Parathyroid adenoma (tissue), 2 donors: ENCODE measurements at regions not wholly inside any gene's neighbourhood (a gene's known extent, or its start where the extent isn't known, plus 50 kb on each side); places are given as distances from the start of the nearest gene placed in this dataset.

Experiments used
- H2AFZ ChIP-seq: fragments of 300-600 bp; sonication (generic); one replicate; pipeline ENCODE4 v1.7.0; 2017; ENCODE audit warnings: antibody characterized with exemption, mild to moderate bottlenecking
- H3K27ac ChIP-seq: fragments of 300-600 bp; sonication (generic); one replicate; pipeline ENCODE4 v1.7.0; 2017
- H3K27me3 ChIP-seq: fragments of 300-600 bp; sonication (generic); one replicate; pipeline ENCODE4 v1.7.0; 2017; ENCODE audit warnings: low read length; ENCODE audit not compliant: control insufficient read depth, insufficient read depth
- H3K36me3 ChIP-seq: fragments of 300-600 bp; sonication (generic); one replicate; pipeline ENCODE4 v1.7.0; 2017; ENCODE audit warnings: low read length; ENCODE audit not compliant: control insufficient read depth, insufficient read depth
- H3K4me1 ChIP-seq: fragments of 300-600 bp; sonication (generic); one replicate; pipeline ENCODE4 v1.7.0; 2017; ENCODE audit warnings: control low read depth
- H3K4me2 ChIP-seq: fragments of 300-600 bp; sonication (generic); one replicate; pipeline ENCODE4 v1.7.0; 2017; ENCODE audit warnings: low read length
- H3K4me3 ChIP-seq: fragments of 300-600 bp; sonication (generic); one replicate; pipeline ENCODE4 v1.7.0; 2017; ENCODE audit warnings: low read depth, low read length
- H3K79me2 ChIP-seq: fragments of 300-600 bp; sonication (generic); one replicate; pipeline ENCODE4 v1.7.0; 2017; ENCODE audit warnings: control low read depth
- H3K9ac ChIP-seq: fragments of 300-600 bp; sonication (generic); one replicate; pipeline ENCODE4 v1.7.0; 2017; ENCODE audit warnings: mild to moderate bottlenecking
- H3K9me3 ChIP-seq: fragments of 300-600 bp; sonication (generic); one replicate; pipeline ENCODE4 v1.7.0; 2017; ENCODE audit warnings: low read length; ENCODE audit not compliant: control insufficient read depth
- TF ChIP-seq, protein P1 (sequence below): fragments of 300-600 bp; sonication (generic); IDR thresholded peaks from one replicate; pipeline ENCODE4 v1.7.0; 2017; ENCODE audit warnings: antibody characterized with exemption, mild to moderate bottlenecking
- donor health status: primary hyperparathyroidism.

GRCh38 chr9:26753971-26754370 lies 138.6 kb downstream of the CAAP1 start:
- H3K9ac ChIP-seq, result no peak overlapping the region
- H3K4me2 ChIP-seq, result no peak overlapping the region
- H3K27me3 ChIP-seq, result no peaks in the 10 kb centered on the region
- H3K4me3 ChIP-seq, result no peak overlapping the region
- no peaks in the 10 kb centered on the region for H3K9me3 ChIP-seq
- H3K27ac ChIP-seq, result no peak overlapping the region
- no peaks in the 10 kb centered on the region for H3K36me3 ChIP-seq
- TF ChIP-seq, protein P1, sequence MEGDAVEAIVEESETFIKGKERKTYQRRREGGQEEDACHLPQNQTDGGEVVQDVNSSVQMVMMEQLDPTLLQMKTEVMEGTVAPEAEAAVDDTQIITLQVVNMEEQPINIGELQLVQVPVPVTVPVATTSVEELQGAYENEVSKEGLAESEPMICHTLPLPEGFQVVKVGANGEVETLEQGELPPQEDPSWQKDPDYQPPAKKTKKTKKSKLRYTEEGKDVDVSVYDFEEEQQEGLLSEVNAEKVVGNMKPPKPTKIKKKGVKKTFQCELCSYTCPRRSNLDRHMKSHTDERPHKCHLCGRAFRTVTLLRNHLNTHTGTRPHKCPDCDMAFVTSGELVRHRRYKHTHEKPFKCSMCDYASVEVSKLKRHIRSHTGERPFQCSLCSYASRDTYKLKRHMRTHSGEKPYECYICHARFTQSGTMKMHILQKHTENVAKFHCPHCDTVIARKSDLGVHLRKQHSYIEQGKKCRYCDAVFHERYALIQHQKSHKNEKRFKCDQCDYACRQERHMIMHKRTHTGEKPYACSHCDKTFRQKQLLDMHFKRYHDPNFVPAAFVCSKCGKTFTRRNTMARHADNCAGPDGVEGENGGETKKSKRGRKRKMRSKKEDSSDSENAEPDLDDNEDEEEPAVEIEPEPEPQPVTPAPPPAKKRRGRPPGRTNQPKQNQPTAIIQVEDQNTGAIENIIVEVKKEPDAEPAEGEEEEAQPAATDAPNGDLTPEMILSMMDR, result no peak
- no peaks in the 10 kb centered on the region for H3K79me2 ChIP-seq
- H2AFZ ChIP-seq, result no peak overlapping the region
- no peaks in the 10 kb centered on the region for H3K4me1 ChIP-seq

DNA sequence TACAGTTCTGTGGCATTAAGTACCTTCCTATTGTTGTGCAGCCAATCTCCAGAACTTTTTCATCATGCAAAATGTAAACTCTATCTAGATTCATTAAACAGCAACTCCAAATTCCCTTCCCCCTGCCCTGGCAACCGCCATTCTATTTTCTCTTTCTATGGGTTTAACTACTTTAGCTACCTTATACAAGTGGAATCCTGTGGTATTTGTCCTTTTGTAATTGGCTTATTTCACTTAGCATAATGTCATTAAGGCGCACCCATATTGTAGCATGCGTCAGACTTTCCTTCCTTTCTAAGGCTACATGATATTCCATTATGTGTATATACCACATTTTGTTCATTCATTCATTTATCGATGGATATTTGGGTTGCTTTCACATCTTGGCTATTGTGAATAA lies 142.4 kb downstream of the CAAP1 start:
- Histone ChIP-seq H3K4me3 (no peak overlapping the region), H3K79me2 (no peaks in the 10 kb centered on the region), H3K9me3 (no peaks in the 10 kb centered on the region), H3K27ac (no peak overlapping the region), H3K36me3 (no peaks in the 10 kb centered on the region), H3K4me1 (no peaks in the 10 kb centered on the region), H3K9ac (no peak overlapping the region), H3K27me3 (no peaks in the 10 kb centered on the region), H2AFZ (no peak overlapping the region), H3K4me2 (no peak overlapping the region)
- TF ChIP-seq, protein P1, result no peak

GRCh38 chr9:26748449-26749058 lies 144.0 kb downstream of the CAAP1 start:
- Histone ChIP-seq H3K4me1 (no peaks in the 10 kb centered on the region), H2AFZ (no peak overlapping the region), H3K9me3 (no peaks in the 10 kb centered on the region), H3K4me2 (no peak overlapping the region), H3K4me3 (no peak overlapping the region), H3K79me2 (no peaks in the 10 kb centered on the region), H3K9ac (no peak overlapping the region), H3K27ac (no peak overlapping the region), H3K27me3 (no peaks in the 10 kb centered on the region), H3K36me3 (no peaks in the 10 kb centered on the region)
- TF ChIP-seq, protein P1, result no peak

GRCh38 chr9:26747611-26748010 lies 145.0 kb downstream of the CAAP1 start:
- no peak overlapping the region for H3K4me3 ChIP-seq
- no peaks in the 10 kb centered on the region for H3K4me1 ChIP-seq
- no peak overlapping the region for H3K9ac ChIP-seq
- no peak overlapping the region for H3K27ac ChIP-seq
- no peaks in the 10 kb centered on the region for H3K27me3 ChIP-seq
- no peak overlapping the region for H3K4me2 ChIP-seq
- no peak overlapping the region for H2AFZ ChIP-seq
- H3K9me3 ChIP-seq, result no peaks in the 10 kb centered on the region
- no peaks in the 10 kb centered on the region for H3K79me2 ChIP-seq
- TF ChIP-seq, protein P1, result no peak
- H3K36me3 ChIP-seq, result no peaks in the 10 kb centered on the region

- Histone ChIP-seq H3K36me3 (no peaks in the 10 kb centered on the region), H3K4me3 (no peak overlapping the region), H3K9ac (no peak overlapping the region), H3K4me2 (no peak overlapping the region), H3K9me3 (no peaks in the 10 kb centered on the region), H3K79me2 (no peaks in the 10 kb centered on the region), H3K27me3 (no peaks in the 10 kb centered on the region), H3K27ac (no peak overlapping the region), H2AFZ (no peak overlapping the region), H3K4me1 (no peaks in the 10 kb centered on the region)
- TF ChIP-seq, protein P1, result no peak
Observed at GRCh38 chr9:26746357-26747072, 146.1 kb downstream of the CAAP1 start.
